Nephron progenitor cell (in vitro differentiated cells): ENCODE measurements at regions not wholly inside any gene's neighbourhood (a gene's known extent, or its start where the extent isn't known, plus 50 kb on each side); places are given as distances from the start of the nearest gene placed in this dataset.

ENCODE experiments used
- DNase-seq: peaks from one replicate; pipeline ENCODE4 v3.0.0; 2021
- H3K27ac Mint-ChIP-seq: 2 replicates; pipeline ENCODE4 v1.8.0; 2021; ENCODE audit warnings: mild to moderate bottlenecking, moderate library complexity, mixed read lengths
- H3K27me3 Mint-ChIP-seq: 2 replicates; pipeline ENCODE4 v1.8.0; 2021; ENCODE audit warnings: mild to moderate bottlenecking, low read depth, mixed read lengths; ENCODE audit not compliant: poor library complexity
- H3K36me3 Mint-ChIP-seq: 2 replicates; pipeline ENCODE4 v1.8.0; 2021; ENCODE audit warnings: low read depth, mixed read lengths
- H3K4me1 Mint-ChIP-seq: 2 replicates; pipeline ENCODE4 v1.8.0; 2021; ENCODE audit warnings: mixed read lengths
- H3K4me3 Mint-ChIP-seq: 2 replicates; pipeline ENCODE4 v1.8.0; 2021; ENCODE audit warnings: mild to moderate bottlenecking, moderate library complexity, mixed read lengths
- H3K9me3 Mint-ChIP-seq: 2 replicates; pipeline ENCODE4 v1.8.0; 2021; ENCODE audit warnings: mild to moderate bottlenecking, moderate library complexity, mixed read lengths
- TF ChIP-seq, protein P1 (sequence below): fragments of 200-600 bp; sonication (generic); IDR thresholded peaks from 2 replicates; pipeline ENCODE4 v1.5.0; 2021; ENCODE audit warnings: antibody characterized with exemption

DNA sequence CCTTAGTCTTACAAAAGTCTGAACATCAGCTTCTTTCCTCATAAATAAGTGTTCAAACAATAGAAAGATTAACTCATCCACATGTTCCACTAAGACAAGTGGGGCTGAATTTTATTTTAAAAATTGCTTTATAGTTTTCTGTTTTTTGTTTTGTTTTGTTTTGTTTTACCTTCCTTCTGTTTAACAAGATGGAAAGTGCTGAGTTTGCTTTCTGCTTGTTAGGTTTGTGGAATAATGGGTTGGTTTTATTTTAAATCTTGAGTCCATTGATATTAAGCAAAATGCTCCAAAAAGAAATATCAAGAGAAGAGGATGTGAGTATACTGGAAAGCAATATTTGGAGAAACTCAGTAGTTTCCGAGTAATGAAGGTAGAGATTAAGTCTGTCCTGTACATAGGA is 458.7 kb downstream of the FAT4 start:
- H3K4me3 Mint-ChIP-seq: no peak overlapping the region
- no peaks in the 10 kb centered on the region for H3K27me3 Mint-ChIP-seq
- no peak overlapping the region for H3K27ac Mint-ChIP-seq
- DNase-seq: no peak
- H3K9me3 Mint-ChIP-seq: peaks cover 27% of the 10 kb centered on the region
- TF ChIP-seq, protein P1, sequence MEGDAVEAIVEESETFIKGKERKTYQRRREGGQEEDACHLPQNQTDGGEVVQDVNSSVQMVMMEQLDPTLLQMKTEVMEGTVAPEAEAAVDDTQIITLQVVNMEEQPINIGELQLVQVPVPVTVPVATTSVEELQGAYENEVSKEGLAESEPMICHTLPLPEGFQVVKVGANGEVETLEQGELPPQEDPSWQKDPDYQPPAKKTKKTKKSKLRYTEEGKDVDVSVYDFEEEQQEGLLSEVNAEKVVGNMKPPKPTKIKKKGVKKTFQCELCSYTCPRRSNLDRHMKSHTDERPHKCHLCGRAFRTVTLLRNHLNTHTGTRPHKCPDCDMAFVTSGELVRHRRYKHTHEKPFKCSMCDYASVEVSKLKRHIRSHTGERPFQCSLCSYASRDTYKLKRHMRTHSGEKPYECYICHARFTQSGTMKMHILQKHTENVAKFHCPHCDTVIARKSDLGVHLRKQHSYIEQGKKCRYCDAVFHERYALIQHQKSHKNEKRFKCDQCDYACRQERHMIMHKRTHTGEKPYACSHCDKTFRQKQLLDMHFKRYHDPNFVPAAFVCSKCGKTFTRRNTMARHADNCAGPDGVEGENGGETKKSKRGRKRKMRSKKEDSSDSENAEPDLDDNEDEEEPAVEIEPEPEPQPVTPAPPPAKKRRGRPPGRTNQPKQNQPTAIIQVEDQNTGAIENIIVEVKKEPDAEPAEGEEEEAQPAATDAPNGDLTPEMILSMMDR: no peak
- no peaks in the 10 kb centered on the region for H3K4me1 Mint-ChIP-seq
- peaks cover 5% of the 10 kb centered on the region for H3K36me3 Mint-ChIP-seq

DNA sequence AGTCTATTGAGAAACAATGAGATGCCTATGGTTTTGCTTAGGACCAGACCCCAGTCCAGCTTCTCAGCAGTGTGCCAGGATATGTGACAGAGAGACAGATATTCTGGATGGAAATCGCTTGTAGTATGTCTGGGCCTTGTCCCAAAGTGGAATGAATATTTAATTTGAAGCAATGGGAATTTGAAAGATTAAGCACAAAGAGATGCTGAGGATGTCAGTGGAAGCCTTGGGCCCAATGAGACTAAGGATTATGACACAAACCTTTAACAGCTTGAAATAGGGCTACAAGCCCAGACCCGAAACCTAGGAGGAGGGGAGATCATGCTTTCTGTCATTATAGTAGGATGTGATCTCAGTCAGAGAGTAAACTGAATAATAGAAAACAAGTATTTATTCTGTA is 459.2 kb downstream of the FAT4 start:
- TF ChIP-seq, protein P1: no peak
- Mint-ChIP-seq H3K4me1 (no peaks in the 10 kb centered on the region), H3K36me3 (peaks cover 5% of the 10 kb centered on the region), H3K27ac (no peak overlapping the region), H3K27me3 (no peaks in the 10 kb centered on the region), H3K4me3 (no peak overlapping the region), H3K9me3 (peaks cover 27% of the 10 kb centered on the region)
- no peak for DNase-seq

DNA sequence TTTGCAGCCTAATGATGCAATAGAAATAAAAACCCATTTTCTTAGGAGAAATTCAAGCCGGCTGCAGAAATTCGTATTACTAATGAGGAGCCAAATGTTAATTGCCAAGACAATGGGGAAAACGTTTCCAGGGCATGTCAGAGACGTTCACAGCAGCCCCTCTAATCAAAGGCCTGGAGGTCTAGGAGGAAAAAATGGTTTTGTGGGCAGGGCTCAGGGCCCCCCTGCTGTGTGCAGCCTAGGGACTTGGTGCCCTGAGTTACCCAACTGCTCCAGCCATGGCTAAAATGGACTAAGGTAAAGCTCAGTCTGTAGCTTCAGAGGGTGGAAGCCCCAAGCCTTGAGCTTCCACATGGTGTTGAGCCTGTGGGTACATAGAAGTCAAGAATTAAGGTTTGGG is 461.4 kb downstream of the FAT4 start:
- no peak for DNase-seq
- no peaks in the 10 kb centered on the region for H3K27me3 Mint-ChIP-seq

DNA sequence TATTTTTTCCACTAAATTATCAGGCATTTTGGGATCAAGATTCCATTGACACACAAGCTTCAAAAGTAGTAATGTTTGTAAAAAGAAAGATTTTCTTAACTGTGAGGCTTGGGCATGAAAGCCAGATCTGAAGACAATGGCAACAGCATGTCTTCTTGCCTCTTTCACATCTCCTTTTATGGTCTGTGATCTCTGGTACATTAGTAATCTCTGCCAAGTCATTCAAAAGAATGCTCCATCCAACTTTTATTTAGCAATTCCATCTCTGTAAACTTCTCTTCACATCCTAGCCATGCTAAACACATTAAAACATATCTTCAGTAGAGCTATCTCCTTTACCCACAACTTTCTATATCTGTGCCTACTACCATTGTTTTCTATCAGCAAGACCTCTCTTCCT is 465.4 kb downstream of the FAT4 start:
- Mint-ChIP-seq H3K36me3 (peaks cover 5% of the 10 kb centered on the region), H3K9me3 (peaks cover 24% of the 10 kb centered on the region), H3K4me1 (no peaks in the 10 kb centered on the region), H3K27me3 (no peaks in the 10 kb centered on the region), H3K4me3 (no peak overlapping the region), H3K27ac (no peak overlapping the region)
- TF ChIP-seq, protein P1: no peak
- no peak for DNase-seq

More for the DNA sequence above, 461.4 kb downstream of the FAT4 start:
- Mint-ChIP-seq H3K36me3 (peaks cover 5% of the 10 kb centered on the region), H3K4me3 (no peak overlapping the region), H3K9me3 (peaks cover 27% of the 10 kb centered on the region), H3K27ac (no peak overlapping the region), H3K4me1 (no peaks in the 10 kb centered on the region)
- TF ChIP-seq, protein P1: no peak

DNA sequence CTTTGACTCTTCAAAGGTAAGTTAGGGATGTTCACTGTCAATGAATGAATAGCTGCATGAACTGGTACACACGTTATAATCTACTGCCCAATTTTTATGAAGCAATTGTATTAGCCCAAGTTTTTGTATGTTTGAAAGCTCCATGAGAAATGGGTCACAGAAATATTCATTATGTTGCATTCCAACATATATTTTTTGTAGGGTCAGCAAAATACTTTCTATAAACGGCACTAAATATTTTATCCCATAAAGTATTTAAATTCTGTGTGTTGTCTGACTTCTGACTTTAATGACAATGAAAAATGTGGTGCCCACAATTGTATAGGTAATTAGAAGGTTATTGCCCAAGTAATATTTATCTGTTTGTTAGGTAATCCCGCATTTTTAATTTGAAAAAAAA is 466.0 kb downstream of the FAT4 start:
- TF ChIP-seq, protein P1: no peak

DNA sequence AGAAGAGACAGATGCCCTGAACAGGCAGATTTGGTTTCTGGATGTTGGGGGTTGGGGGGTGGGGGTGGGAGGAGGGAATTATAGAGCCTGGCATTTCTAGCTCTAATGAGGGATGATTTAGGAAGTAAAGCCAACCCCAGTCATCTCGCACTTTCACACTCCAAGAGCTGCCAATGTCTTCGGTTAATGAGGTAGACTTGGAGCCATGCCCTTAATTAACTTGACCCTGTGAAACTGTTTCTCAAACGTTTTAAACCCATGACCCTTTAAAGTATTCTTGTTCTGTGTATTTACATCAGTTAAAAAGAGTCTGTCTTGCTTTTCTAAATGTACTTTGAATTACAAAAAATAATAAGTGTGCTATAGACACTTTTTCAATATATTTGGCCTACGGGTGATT is 466.9 kb downstream of the FAT4 start:
- Mint-ChIP-seq H3K36me3 (no peaks in the 10 kb centered on the region), H3K4me3 (no peak overlapping the region), H3K27me3 (peaks cover 3% of the 10 kb centered on the region), H3K4me1 (no peaks in the 10 kb centered on the region), H3K9me3 (peaks cover 10% of the 10 kb centered on the region), H3K27ac (no peak overlapping the region)
- TF ChIP-seq, protein P1: no peak
- DNase-seq: no peak

More for the DNA sequence above, 466.0 kb downstream of the FAT4 start:
- peaks cover 1% of the 10 kb centered on the region for H3K36me3 Mint-ChIP-seq
- no peak for DNase-seq
- no peaks in the 10 kb centered on the region for H3K27me3 Mint-ChIP-seq
- no peak overlapping the region for H3K27ac Mint-ChIP-seq
- H3K9me3 Mint-ChIP-seq: peaks cover 19% of the 10 kb centered on the region
- H3K4me3 Mint-ChIP-seq: no peak overlapping the region
- no peaks in the 10 kb centered on the region for H3K4me1 Mint-ChIP-seq
